SK-MEL-5 (cell line): ENCODE measurements at regions not wholly inside any gene's neighbourhood (a gene's known extent, or its start where the extent isn't known, plus 50 kb on each side); places are given as distances from the start of the nearest gene placed in this dataset.
"Not testable (repeated sequence)": the region's sequence is repeated elsewhere in the genome, so short reads cannot be mapped to it uniquely, and the experiment has no call there.

Experiments
- DNase-seq: peaks from one replicate; pipeline ENCODE4 v3.0.0-alpha.2; 2016; ENCODE audit warnings: low read depth, low spot score
- in situ Hi-C: cut with HindIII; loops from 2 replicates; pipeline ENCODE4 v1.10.0; 2016; ENCODE audit warnings: low sequenced_read_pairs, high pct_unique_total_duplicates, low pct_unique_long_range_greater_than_20kb

DNA sequence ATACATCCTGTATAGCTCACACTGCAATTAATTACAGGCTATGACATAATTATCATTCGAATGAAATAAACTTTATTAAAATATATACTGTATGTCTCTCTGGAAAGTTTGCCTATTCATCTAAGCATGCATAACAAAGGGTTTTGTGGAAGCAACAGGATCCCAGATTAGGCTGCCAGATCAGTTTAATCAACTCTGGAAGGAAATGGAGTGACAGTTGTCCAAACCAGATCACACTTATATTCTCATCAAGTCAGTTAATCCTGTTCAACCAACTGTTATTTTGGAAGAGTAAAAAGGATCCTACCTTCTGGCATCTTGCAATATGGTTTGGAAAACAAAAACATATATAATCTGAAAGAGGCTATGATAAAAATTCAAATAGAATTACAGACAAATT, 312.2 kb downstream of the FAT4 start:
- in situ Hi-C loops: no loop called here
- no peak for DNase-seq

DNA sequence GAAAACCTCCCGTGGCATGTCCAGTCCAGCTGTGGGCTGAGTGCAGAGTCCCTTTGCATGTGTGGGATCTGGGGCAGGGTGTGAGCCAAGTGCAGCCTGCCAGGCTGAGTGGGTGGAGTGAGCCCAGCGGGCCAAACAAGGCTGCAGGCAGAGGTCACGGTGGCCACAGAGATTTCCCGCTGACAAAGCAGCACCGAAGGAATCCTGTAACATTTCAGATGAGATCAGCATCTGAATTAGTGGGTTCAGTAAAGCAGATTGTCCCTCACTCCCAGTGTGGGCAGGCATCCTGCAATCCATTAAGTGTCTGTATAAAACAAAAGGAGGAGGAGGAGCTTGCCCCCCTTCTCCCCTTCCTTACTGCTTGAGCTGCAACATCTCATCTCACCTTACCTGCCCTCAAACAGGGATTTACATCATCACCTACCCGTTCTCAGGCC, 324.4 kb downstream of the FAT4 start:
- in situ Hi-C loops: no loop called here
- DNase-seq: no peak

DNA sequence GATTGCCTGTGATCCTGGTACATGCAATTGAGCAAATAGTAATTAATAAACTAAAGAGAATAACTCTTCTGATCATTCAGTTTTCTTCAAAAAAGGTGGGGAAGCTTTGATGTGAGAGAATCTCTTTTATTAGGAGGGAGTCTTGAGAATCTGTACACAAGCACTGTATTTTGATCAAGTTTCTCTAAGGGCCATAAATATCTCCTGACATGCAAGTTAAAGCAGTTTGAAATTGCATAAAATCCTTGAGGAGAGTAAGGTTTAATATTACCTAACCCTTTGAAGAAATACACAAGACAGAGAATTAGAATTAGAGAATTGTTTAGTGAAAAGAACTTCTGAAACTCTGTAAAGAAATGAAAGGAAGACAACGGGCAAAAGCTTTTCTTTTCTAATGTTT, 326.9 kb downstream of the FAT4 start:
- in situ Hi-C loops: no loop called here
- no peak for DNase-seq

DNA sequence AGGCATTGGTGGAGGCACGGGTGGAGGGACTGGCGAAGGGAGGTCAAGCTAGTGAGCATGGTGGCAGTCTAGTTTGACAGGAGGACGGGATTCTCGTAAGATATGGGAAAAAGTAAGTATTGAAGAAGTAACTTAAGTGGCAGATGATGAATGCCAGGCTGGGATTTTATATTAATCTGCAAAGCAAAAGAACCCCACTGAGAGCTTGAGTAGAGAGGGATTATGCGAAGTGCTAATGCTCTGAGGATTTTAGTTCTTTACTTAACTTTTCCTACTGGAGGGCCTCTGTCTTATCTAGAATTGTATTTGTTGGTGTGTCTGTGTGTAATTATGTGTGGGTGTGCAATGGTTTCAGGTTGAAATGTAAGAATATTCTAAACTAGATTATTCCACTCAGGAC, 327.9 kb downstream of the FAT4 start:
- in situ Hi-C loops: no loop called here
- no peak for DNase-seq

DNA sequence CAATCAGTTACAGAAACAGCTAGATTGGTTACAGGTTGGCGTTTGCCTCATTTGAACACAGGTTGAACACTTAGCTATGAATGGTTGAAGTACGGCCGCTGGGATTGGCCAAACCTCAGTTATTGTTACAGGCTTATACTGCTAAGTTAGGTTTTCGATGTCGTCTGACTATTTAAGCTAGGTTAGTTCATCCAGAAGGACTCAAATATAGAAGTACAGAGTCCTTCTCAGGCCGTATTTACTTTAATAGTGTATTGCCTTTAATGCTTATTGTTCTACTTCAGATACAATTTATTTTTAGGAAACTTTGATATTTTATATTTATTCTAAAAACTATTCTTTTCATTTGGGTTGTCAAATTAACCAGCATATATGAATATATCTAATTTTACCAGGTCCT, 334.7 kb downstream of the FAT4 start:
- in situ Hi-C loops: no loop called here
- no peak for DNase-seq

DNA sequence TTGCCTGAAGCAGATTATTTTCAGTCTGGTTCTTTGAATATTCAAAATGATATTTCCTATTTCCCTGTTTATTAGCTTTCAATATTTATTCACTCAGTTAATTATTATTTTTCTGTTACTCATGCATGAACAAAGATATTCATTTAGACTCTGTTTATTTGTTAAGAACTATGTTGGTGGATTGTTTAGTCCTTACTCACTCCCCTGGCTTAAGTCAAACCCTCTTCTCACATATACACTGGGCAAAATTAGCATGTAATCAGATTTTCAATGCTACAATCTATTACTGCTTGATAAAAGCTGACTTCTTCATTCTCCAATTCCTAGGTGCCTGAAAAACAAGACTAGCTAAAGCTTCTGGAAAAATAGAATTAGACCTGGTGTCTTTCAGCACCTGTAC, 335.8 kb downstream of the FAT4 start:
- in situ Hi-C loops: no loop called here
- DNase-seq: no peak

DNA sequence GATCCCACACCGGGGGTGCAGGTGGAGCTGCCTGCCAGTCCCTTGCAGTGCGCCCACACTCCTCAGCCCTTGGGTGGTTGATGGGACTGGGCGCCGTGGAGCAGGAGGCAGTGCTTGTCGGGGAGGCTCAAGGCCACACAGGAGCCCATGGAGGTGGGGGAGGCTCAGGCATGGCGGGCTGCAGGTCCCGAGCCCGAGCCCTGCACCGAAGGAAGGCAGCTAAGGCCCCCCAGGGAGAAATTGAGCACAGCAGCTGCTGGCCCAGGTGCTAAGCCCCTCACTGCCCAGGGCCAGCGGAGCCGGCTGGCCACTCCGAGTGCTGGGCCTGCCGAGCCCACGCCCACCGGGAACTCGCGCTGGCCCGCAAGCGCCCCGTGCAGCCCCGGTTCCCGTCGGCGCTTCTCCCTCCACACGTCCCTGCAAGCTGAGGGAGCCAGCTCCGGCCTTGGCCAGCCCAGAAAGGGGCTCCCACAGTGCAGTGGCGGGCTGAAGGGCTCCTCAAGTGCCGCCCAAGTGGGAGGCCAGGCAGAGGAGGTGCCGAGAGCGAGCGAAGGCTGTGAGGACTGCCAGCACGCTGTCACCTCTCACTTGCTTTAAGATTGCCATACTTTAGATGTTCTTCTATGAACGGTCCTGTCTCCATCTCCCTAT, 337.1 kb downstream of the FAT4 start:
- DNase-seq, in situ Hi-C loops: not testable (repeated sequence)

DNA sequence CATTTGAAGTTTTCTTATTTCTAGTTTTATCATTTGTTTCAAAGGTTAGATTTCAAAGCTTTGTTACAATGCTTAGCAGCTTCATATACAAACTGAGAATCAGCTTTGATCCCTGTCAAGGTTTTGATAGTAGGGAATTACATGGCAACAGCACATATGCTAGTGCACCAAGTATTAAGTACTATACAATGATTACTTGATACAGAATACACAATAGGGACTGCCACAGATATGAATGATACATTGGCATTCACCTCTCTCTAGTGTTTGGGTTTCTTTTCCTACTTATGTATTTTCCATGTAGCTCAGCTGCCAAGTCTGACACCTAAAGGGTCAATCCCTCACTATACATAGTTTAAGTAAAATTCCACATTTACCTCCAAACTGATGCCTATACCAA, 344.0 kb downstream of the FAT4 start:
- no peak for DNase-seq
- in situ Hi-C loops: no loop called here

DNA sequence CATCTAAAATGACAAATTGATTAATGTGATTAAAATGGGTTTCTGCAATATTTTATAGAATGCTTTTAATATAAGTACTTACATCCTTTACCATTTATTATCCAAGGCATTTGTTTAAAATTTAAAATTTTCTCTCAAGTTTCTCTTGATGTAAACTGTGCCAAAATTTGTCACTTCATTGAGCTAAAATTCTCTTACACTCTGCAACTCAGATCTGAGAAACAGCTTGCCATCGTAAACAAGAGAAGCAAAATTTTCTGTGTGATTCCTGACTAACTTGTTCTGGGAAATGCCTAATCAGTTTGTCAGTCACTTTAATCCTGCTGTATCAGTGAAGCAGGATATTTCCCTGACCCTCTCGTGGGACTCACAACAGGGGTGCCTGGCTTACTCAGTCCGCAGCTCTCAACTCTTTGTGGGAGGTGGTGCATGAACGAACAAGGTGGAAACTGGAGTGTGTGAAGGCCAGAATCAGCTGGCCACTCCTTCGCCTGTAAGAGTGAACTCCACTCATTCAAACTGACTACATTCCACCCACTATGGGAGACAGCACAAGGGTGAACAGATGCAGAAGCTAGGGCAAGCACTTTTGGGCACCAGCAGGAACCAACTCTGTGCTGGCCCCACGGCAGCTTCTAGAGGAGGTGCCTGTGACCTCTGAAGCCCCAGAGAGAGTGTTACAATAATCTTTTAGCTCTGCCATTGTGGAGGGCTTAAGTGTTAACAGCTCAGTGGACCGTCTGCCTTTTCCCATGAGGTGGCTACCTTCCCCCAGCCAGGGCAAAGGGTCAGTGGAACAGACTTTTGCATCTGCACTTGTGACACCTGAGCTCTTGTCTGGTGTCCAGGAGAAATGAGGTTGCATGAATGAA, 349.4 kb downstream of the FAT4 start:
- no peak for DNase-seq
- in situ Hi-C loops: no loop called here

DNA sequence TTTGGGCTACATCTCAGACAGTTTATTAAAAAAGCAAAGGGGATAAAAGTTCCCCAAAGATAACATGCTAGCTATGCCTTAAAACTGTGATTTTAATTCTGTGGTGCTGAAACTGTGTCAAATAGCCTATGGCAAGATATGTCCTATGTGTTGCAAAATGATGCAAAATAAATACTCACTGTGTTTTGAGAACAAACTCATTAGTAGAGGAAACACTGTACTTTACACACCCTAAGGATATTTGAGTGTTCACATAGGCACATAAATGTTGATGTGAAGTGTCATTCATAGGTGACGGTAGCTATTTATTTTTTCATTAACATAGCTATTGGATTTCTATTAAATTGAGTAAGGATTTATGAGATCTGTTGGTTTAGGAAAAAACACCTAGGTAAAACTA, 351.9 kb downstream of the FAT4 start:
- in situ Hi-C loops: no loop called here
- no peak for DNase-seq

DNA sequence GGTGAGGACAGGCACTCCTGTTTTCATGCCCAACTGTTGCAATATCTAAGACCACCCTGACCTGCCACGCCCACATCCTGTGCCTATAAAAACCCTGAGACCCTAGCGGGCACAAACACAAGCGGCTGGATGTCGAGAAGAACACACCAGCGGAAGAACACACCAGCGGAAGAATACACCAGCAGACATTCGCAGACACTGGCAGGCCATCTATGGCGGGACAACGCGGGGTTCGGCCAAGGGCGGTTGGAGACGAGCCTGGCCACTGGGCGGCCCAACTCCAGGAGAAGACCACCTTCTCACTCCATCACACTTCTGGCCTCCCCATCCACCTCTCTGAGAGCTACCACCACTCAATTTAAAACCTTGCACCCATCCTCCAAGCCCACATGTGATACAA, 361.4 kb downstream of the FAT4 start:
- no peak for DNase-seq
- in situ Hi-C loops: no loop called here

DNA sequence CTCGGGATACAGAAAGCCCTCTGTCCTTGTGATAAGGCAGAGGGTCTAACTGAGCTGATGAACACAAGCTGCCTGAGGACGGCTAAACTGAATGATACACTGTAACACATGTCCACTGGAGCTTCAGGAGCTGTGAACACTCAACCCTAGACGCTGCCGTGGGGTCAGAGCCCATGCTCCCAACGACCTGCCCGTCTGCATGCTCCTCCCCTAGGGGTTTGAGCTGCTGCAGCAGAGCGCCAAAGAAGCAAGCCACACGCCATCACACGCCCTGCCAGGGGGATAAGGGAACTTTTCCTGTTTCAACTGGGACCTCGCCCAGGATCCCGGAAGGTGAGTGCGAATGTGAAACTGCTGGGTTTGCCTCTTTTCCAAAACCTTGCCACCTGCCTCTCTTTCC, 361.8 kb downstream of the FAT4 start:
- in situ Hi-C loops: no loop called here
- DNase-seq: no peak

DNA sequence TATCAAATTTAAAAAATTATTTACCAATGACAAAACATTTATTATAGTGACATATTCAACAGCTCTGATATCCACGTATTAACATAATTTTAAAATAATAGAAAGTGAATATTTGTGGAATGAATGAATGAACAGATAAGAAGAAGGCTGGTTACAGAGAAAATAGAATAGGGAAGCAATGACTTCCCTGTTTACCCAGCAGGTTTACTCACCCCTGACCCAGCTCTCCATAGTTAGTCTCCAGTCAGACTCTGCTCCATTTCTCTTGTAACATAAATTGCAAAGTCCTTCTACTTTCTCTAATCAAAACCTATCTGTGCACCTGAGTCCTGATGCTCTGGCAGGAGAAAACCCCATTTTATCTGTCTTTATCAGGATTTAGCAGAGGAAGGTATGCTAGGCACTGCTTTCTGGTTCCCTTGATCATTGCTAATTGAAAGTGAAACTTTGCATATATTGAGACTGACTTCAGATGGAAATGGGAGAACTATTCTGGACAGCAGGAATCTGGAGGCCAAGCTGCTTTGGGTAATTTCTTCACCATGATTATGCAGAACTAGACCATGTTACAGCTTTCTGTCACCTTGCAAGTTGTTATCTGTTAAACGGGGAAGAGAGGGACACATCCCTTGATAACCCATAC, 363.0 kb downstream of the FAT4 start:
- in situ Hi-C loops: no loop called here
- DNase-seq: no peak

DNA sequence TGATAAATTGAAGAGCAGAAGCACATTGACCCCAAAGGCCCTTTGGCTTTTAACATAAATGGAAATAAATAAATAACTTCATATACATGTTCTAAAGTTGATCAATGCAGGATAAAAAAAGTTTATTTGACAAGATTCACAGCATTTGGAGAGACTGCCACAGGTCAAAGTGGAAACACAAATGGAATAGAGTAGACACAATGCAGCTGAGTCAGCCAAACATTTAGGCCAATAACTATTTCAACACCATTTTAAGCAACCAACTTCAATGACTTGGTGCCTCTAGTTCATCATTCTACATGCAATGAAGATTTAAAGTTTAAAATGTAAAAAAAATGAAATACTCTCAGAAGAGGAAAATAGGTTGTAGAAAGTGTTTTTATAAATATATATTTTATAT, 365.2 kb downstream of the FAT4 start:
- in situ Hi-C loops: no loop called here
- DNase-seq: no peak

DNA sequence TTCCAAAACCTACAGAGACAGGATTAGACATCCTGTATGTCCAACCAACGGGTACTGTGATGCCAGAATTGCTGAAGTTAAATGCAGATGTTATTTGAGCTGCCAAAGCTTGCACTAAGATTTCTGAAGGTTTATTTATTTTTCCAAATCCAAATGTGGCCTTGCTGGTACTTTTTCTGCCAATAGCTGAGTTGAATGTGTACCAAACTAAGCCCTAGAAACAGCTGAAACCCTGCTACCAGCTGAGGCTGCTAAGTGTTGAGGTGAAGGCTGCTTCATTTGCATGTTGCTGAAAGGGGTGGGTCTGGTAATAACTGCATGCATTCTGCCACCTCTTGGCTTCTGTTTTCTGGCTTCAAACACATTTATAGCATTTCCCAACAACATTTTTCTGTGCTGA, 366.5 kb downstream of the FAT4 start:
- DNase-seq: no peak
- in situ Hi-C loops: no loop called here

DNA sequence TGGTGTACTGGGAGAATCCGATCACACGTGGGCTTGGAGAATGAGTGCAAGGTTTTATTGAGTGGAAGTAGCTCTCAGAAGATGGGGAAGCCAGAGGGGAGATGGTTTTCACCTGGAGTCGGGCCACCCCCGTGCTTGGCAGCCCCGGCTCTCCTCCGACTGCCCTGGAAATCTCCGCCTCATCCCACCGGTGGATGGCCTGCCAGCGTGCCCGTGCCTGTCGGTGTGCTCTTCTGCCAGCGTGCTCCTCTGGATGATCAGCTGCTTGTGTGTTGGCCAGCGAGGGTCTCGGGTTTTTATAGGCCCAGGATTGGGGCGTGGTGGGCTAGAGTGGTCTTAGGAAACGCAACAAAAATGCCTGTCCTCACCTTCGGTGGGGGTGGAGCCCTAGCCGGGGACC, 368.0 kb downstream of the FAT4 start:
- in situ Hi-C loops: no loop called here

DNA sequence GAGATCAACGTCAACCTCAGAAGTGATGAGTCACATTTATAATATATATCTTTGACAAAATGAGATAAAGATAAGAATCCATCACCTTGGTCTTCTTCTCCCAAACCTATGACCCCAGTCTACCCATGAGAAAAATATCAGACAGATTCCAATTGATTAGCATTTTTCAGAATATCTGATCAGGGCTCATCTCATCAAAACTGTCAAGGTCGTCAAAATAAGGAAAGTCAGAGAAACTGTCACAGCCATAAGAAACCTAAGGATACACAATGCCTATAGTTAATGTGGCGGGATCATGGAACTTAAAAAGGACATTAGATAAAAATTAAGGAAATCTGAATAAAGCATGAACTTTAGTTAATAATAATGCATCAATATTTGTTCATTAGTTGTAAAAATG, 374.1 kb downstream of the FAT4 start:
- in situ Hi-C loops: no loop called here
- DNase-seq: no peak

More for the DNA sequence above, 368.0 kb downstream of the FAT4 start:
- DNase-seq: no peak

DNA sequence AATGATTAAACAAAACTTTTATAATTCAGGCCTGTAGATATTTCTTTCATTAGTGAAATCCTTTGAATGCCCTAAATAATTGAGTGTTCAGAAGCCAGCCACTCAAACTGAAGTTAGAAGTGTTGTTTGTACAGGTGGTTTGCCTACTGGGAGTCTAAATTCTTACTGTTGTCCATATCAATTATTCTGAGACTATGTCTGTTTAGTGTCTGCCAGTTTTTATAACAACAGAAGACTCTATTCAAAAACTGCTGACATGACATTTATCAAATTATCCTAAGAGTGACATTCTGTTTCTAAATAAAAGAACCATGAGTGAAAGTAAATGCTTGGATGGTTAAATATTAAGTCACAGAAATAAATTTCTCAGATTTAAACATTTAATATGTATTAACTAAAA, 375.1 kb downstream of the FAT4 start:
- in situ Hi-C loops: no loop called here

DNA sequence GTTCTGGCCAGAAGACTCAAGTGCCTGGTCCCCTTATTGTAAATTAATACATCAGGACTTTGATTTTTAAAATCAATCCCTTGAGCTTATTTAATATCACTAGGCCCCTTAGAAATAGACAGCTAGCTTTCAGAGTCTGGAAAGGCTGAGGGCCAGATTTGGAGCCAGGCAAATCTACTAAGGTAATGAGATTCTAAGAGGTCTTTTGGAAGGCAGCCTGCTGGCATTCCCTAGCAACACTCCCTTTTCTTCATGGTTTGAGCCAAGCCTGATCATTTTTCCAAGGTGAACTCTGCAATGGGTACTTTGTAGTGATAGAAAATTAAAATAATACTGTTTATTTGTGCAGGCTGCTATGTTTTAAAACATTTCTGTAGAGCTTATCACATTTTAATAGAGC, 378.5 kb downstream of the FAT4 start:
- no peak for DNase-seq
- in situ Hi-C loops: no loop called here

More for the DNA sequence above, 375.1 kb downstream of the FAT4 start:
- no peak for DNase-seq
